Forelimb muscle (tissue), 1 donor: ENCODE measurements at regions not wholly inside any gene's neighbourhood (a gene's known extent, or its start where the extent isn't known, plus 50 kb on each side); places are given as distances from the start of the nearest gene placed in this dataset.
"Not testable (repeated sequence)": the region's sequence is repeated elsewhere in the genome, so short reads cannot be mapped to it uniquely, and the experiment has no call there.

Experiments
- DNase-seq: peaks from one replicate; pipeline ENCODE4 v3.0.0-alpha.2; 2013; ENCODE audit warnings: low read depth

DNA sequence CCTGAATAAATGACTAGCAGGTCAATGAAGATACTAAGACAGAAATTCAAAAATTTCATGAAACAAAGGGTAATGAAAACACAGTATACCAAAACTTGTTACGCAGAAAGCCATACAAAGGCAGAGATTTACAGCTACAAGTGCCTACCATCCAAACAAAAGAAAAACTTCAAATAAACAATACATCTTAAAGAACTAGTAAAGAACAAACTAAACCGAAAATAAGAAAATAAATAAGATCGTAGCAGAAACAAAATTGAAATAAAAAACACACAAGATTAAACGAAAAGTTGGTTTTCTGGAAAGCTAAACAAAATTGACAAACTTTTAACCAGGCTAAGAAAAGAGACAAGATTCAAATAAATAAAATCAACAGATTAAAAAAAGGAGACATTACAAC lies 51.5 kb downstream of the VPREB1 start:
- DNase-seq: not testable (repeated sequence)

DNA sequence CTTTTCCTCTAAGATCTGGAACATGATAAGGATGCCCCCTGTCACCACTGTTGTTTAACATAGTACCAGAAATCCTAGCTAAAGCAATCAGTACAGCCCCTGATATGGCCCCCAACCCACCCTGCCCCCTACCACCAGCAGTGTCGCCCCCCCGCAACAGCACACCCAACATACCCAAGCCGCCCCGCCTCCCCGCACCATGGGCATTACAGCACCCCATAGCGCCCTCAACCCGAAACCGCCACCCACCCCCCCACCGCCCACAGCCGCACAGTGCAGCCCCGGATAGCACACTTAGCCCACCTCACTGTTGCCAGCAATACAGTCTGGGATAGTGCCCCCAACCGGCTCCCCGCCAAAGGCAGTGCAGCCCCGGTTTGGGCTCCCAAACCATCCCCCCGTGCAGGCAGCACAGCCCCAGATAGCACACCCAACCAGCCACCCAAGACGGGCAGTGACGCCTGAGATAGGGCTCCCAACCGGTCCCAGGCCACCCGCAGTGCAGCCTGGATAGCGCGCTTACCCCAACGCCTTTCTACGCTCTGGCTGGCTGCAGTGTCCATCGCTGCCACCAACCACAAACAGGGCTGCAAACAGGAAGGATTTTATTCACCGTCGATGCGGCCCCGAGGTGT lies 52.7 kb downstream of the VPREB1 start:
- DNase-seq: not testable (repeated sequence)

DNA sequence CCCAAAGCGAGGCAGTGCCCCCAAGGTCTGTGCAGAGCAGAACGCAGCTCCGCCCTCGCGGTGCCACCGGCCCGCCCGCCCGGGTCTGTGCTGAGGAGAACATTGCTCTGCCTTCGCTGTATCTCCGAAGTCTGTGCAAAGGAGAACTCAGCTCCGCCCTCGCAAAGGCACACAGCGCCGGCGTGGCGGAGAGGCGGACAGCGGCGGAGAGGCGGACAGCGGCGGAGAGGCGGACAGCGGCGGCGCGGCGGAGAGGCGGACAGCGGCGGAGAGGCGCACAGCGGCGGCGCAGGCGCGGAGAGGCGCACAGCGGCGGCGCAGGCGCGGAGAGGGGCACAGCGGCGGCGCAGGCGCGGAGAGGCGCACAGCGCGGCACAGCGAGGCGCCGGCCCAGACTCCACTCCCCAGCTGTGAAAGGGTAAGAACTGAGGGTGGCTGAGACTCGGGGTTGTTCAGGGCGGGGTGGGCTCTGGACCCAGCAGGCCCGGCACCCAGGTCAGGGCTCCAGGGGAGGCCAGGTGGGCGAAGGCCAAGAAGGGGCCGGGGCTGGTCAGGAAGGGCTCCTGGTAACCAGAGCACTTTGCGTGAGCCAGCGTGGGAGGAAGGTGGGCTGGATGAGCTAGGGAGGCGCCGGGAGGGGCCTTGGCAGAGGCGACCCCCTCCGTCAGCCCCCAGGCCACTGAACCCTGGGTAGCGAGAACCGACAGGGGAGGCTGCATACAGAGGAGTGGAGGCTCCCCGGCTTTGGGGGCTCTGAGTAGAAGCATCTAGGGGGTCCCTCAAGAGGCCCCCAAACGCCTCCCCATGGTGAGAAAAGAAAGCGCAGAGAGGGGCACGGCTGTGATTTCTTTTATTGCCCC lies 53.4 kb downstream of the VPREB1 start:
- peak; percentile 41 for DNase-seq

DNA sequence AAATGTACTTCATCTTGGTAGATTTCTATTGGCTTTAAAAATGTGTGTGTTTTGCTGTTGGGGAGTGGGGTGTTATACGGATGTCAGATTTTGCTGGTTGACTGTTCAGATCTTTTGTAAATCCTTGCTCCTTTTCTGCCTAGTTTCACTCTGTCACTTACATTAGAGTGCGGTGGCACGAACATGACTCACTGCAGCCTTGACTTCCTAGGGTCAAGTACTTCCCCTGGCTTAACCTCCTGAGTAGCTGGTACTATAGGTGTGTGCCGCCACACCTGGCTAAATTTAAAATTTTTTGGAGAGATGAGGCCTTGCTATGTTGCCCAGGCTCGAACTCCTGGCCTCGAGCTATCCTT lies 54.0 kb downstream of the VPREB1 start:
- DNase-seq: not testable (repeated sequence)

DNA sequence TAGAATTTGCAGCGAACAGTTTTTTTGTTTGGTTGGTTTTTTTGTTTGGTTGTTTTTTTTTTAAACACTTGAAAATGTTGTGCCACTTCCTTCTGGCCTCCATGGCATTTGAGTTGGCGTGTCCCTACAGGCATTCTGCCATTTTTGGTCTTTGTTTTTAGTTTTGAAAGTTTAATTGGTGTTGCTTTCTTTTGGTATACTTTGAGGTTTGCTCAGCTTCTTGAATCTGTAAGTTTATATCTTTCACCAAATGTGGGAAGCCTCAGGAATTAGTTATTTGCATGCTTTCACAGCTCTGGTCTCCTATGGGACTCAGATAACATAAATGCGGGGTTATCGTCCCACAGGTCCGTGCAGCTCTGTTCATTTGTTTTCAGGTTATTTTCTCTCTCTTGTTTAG lies 55.9 kb downstream of the VPREB1 start:
- DNase-seq: not testable (repeated sequence)

DNA sequence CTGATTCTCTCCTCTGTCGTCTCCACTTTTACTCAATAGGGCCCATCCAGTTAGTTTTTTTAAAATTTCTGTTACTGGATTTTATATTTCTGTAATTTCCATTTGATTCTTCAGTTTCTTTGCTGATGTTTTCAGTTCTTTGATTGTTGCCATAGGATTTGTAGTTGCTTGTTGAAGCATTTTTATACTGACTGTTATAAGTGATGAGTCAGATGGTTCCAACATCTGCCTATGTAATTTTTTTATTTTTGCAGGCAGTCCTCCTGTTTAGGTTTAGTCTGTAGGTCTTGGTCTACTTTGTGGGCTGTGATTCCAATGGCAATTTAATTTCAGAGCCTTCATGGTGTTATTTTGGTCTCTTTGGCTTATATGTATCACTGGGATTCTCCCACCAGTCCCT lies 56.4 kb downstream of the VPREB1 start:
- not testable (repeated sequence) for DNase-seq

DNA sequence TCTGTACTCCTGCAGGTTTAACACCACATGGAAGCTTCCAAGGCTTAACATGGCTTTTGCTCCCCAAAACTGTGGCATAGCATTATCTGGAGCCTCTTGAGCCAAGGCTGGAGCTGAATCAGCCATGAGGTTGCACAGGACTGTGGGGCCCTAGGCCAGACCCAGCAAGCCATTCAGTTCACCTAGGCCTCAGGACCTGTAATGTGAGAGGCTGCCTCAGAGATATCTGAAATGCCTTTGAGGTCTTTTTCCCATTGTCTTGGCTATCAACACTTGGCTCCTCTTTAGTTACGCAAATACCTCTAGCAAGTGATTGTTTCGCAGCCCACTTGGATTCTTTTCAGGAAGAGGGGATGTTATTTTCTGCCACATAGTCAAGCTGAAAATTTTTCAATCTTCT lies 72.0 kb downstream of the VPREB1 start:
- DNase-seq: no peak

DNA sequence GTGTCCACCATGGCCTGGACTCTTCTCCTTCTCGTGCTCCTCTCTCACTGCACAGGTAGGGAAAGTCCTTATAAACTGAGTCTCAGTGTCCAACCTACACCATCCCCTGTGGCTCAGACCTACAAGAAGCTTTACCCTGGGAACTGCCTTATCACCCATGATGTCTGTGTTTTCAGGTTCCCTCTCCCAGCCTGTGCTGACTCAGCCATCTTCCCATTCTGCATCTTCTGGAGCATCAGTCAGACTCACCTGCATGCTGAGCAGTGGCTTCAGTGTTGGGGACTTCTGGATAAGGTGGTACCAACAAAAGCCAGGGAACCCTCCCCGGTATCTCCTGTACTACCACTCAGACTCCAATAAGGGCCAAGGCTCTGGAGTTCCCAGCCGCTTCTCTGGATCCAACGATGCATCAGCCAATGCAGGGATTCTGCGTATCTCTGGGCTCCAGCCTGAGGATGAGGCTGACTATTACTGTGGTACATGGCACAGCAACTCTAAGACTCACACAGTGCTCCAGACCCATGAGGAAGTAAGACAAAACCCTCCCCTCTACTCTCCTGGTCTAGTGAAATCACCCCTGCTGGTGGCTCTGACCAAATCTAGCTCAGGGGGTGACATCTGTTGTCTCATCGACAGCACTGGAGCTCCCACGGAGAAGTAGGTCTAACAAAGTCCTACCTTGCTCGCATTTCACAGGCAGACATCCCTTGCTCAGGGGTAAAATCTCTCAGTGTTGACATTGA lies 74.3 kb downstream of the VPREB1 start:
- DNase-seq: no peak

DNA sequence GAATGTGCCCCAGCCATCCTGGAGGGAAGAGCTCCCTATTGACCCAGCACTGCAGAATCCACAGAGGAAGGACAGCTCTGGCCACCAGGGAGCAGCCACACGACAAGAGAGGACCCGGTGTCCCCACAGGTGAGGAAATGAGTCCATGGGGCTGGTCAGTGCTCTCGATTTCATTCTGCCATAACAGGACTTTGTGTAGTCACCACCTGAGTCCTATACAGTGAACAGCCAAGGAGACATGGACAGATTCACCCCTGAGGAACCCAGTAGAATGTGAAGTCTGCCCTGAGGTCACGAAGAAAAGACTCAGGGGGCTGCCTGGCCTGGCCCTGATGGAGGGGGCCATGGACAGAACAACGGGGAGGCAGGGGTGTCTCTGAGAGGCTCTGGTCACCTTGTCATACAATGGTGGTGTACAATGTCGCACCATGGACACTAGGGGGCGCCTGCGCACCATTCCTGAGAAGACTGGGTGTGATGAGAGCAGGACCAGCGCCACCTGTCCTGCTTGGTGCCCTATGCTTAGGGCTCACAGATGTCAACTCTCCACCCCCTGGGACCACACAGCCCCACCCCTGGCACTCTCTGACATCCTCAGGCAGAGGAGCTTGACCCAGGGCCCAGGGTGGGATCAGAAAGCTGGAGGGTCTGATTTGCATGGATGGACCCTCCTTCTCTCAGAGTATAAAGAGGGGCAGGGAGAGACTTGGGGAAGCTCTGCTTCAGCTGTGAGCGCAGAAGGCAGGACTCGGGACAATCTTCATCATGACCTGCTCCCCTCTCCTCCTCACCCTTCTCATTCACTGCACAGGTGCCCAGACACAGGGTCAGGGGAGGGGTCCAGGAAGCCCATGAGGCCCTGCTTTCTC lies 77.4 kb downstream of the VPREB1 start:
- DNase-seq: not testable (repeated sequence)

DNA sequence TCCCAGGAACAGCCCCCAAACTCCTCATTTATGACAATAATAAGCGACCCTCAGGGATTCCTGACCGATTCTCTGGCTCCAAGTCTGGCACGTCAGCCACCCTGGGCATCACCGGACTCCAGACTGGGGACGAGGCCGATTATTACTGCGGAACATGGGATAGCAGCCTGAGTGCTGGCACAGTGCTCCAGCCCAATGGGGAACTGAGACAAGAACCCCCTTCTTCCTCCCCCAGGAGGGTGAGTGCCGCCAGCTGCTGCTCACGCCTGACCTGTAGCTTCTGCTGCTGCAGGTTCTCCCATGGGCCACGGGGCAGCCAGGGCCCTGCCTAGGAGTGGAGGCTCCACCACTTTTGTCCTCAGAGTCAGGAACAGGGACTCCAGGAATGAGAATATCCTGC lies 78.2 kb downstream of the VPREB1 start:
- DNase-seq: no peak

DNA sequence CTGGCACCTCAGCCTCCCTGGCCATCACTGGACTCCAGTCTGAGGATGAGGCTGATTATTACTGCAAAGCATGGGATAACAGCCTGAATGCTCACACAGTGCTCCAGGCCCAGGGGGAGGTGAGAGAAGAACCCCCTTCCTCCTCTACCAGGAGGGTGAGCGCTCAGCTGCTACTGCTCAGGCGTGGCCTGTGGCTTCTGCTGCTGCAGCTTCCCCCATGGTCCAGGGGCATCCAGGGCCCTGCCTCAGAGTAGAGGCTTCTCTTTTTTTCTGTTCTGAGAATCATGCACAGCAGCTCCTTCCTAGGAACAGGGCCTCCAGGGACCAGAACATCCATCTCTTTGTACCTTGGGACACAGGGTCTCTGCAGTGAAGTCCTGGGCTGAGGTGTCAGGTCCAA lies 83.1 kb downstream of the VPREB1 start:
- DNase-seq: no peak

DNA sequence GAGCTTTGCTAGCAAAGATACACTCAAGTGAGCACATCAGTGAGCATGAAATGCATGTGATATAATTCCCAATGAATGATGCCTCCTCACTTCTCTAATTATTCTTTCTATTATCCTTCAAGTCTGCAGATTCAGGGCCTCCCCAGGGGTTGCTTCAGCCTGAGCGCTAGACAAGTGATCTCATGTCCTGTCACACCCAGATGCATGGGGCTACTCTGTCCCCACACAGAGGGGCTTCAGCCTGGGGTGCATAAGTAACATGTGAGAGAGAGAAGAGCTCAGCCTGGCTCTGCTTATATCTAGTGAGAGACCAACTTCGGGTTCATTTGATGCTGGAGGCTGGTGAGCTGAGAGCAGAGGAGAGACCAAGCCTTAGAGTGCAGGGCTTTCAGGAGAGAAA lies 85.2 kb downstream of the VPREB1 start:
- DNase-seq: no peak

DNA sequence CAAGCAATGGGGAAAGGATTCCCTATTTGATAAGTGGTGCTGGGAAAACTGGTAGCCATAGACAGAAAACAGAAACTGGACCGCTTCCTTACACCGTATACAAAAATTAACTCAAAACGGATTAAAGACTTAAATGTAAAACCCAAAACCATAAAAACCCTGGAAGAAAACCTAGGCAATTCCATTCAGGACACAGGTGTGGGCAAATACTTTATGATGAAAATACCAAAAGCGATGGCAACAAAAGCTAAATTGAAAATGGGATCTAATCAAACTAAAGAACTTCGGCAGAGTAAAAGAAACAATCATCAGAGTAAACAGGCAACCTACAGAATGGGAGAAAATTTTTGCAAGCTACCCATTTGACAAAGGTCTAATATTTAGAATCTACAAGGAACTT lies 91.1 kb downstream of the VPREB1 start:
- not testable (repeated sequence) for DNase-seq

DNA sequence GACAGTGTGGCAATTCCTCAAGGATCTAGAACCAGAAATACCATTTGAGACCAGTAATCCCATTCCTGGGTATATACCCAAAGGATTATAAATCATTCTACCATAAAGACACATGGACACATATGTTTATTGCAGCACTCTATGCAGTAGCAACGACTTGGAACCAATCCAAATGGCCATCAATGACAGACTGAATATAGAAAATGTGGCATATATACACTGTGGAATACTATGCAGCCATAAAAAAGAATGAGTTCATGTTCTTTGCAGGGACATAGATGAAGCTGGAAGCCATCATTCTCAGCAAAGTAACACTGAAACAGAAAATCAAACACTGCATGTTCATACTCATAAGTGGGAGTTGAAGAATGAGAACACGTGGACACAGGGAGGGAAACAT lies 91.7 kb downstream of the VPREB1 start:
- DNase-seq: not testable (repeated sequence)

DNA sequence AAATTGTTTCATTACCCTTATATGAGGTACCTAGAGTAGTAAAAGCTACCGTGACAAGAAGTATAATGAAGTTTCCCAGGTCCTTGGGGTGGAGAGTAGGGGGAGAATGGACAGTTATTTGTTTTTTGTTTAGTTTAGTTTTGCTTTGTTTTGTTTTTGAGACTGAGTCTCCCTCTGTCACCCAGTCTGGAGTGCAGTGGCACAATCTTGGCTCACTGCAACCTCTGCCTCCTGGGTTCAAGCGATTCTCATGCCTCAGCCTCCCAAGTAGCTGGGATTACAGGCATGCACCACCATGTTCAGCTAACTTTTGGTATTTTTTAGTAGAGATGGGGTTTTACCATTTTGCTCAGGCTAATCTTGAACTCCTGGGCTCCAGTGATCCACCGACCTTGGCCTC lies 94.2 kb downstream of the VPREB1 start:
- DNase-seq: not testable (repeated sequence)

DNA sequence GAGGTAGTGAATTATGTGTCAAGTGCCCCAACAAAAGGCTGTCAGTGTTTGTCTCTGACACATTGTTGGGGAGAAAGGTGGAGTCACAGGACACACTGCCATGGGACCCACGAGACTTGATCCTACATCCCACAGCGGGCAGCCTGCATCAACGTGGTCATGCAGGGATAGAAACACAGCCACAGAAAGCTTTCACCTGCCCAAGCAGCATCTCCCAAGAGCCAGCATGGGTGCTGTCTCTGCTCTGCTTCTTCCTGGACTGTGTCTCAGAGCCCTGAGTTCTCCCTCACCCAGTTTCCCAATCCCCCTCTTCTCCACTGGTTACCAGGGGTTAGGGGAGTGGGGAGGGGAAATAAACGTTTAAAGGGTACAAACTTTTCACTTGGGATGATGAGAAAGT lies 97.2 kb downstream of the VPREB1 start:
- DNase-seq: no peak

DNA sequence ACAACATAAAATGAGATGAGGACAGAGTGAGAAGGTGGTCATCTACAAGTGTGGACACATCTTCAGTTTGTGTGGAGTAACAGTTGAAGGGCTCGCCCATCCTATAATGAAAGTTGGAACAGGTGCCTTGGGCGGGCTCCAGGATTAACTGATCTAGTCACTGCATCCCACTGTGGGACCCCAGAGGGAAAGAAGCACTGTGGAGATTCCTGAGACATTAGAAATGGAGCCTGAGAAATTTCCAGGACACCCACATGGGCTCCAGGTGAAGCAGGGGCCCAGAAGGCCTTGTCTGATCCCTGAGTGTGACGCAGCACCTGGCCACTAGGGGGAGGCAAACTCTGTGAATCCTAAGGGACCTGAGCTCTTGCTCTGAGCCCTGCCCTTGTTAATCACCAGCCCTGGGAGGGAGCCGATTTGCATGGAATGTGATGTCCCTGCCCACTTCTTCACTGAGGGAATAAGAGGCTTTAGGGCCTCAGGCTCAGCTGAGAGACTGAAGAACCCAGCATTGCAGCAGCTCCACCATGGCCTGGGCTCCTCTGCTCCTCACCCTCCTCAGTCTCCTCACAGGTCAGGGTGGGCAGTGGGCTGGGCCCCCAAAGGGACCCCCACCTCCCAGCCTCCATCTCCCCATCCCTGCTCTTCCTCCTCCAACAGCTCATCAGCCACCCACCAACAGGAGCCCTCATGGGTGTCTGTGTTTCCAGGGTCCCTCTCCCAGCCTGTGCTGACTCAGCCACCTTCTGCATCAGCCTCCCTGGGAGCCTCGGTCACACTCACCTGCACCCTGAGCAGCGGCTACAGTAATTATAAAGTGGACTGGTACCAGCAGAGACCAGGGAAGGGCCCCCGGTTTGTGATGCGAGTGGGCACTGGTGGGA lies 98.4 kb downstream of the VPREB1 start:
- DNase-seq: no peak

DNA sequence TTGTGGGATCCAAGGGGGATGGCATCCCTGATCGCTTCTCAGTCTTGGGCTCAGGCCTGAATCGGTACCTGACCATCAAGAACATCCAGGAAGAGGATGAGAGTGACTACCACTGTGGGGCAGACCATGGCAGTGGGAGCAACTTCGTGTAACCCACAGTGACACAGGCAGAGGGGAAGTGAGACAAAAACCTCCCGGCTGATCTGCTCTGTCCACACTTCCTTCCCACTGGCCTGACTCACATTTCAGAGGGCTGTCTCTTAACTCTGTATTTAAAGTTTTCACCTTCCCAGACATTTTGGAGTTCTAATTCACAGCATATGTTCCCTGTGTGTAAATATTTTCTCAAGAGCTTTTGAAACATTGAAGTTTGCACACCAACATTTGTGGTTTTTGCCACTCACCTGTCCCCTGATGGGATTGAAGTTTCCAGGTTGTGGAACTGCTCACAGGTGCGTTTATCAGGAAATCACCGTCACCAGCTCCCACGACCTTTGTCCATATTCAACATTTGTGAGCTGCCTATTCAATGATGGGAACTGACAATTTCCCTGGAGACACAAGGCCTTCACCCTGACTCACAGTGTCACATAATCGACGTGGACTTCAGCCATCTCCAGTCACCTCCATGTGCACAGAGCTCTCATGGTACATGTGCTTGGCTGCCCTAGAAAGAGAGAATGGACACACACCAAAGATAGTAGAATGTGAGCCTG lies 99.2 kb downstream of the VPREB1 start:
- no peak for DNase-seq

DNA sequence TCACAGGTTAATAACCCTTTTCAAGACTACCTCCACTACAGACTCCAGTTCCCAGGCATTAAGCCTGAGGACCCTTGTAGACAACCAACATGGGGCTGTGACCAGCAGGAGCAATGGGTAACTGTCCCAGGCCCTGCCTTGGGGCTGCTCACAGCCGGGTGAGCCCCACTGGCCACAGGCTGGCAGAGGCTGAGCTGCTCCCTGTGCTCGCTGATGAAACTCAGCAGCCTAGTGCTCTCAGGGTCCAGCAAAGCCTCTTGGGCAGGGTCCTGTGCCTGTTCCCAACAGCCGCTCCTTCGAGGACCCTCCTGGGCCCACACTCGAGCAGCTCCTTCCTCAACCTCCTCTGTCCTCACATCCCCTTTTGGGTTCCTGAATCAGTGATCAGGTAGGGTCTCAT lies 99.8 kb downstream of the VPREB1 start:
- DNase-seq: no peak

DNA sequence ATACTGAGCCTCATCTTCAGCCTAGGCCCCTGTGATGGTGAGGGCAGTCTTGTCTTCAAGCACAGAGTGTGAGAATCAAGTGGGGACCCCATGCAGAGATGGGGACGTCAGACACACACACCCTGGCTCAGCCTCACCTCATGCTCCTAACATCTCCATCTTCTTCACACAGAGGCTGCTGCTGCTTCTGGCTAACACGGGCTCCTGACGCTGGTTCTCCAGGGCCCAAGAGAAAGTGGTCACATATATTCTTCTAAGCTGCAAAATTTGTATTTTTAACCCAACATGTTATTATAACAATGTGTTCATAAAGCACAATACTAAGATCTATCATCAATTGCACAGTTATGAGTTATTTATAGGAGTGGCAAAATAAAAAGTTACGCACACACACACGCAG lies 101.2 kb downstream of the VPREB1 start:
- no peak for DNase-seq
